ENCODE measurements at regions not wholly inside any gene's neighbourhood (a gene's known extent, or its start where the extent isn't known, plus 50 kb on each side); places are given as distances from the start of the nearest gene placed in this dataset.

- TF ChIP-seq CTCF (IDR thresholded peaks at IDR 0.05; ENCODE audit: insufficient read depth, low read length, poor library complexity, severe bottlenecking) (no peak), EZH2phosphoT487 (conservative IDR thresholded peaks at IDR 0.05; ENCODE audit: low read length) (no peak)
Observed at GRCh38 chr20:60300374-60300773, 342.2 kb downstream of the CDH26 start.
